Lower leg skin (tissue), 4 donors: ENCODE measurements at regions not wholly inside any gene's neighbourhood (a gene's known extent, or its start where the extent isn't known, plus 50 kb on each side); places are given as distances from the start of the nearest gene placed in this dataset.

Source experiments
- DNase-seq, 2 donors: peaks; one replicate each; pipeline ENCODE4 v3.0.0-alpha.2; 2019; ENCODE audit warnings: low spot score in 2 of 2
- H3K4me3 ChIP-seq: fragments of 200-600 bp; sonication (generic); 2 replicates; pipeline ENCODE4 v1.5.1; 2017; ENCODE audit warnings: mild to moderate bottlenecking, low read depth; ENCODE audit not compliant: poor library complexity, severe bottlenecking
- CTCF ChIP-seq, 3 donors: fragments of 450-650 bp; IDR thresholded peaks; one replicate each; pipeline ENCODE4 v1.5.1; 2016; ENCODE audit warnings: antibody characterized with exemption in 3 of 3, mild to moderate bottlenecking in 3 of 3, moderate library complexity in 2 of 3
- POLR2A ChIP-seq, 2 donors: fragments of 450-650 bp; IDR thresholded peaks; one replicate each; pipeline ENCODE4 v1.6.1; 2016 to 2017; ENCODE audit warnings: antibody characterized with exemption in 2 of 2, mild to moderate bottlenecking in 1 of 2, moderate library complexity in 1 of 2
- WGBS, 2 donors: methylation state at CpG; one replicate each; pipeline ENCODE4 v1.1.5; 2018; 5-methylcytosine and 5-hydroxymethylcytosine counted together
- intact Hi-C: fragments of 100-400 bp; cut with DNase I; formaldehyde crosslinking; loops from one replicate; pipeline ENCODE4 v1.15.0; 2023; ENCODE audit warnings: low total_unique reads

DNA sequence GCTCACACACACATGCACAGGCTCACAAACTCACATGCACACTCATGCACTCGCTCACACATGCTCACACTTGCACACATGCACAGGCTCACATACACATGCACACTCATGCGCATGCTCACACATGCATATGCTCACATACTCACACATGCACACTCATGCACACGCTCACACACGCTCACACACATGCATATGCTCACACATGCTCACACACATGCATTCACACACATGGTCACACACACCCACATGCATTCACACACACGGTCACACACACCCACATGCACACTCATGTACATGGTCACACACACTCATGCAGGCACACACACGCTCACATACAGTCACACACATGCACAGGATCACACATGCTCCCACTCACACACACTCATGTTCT, 132.8 kb upstream of the SMAD3 start:
- DNase-seq, result peak in 1 of 2 donors; percentile 46
- H3K4me3 ChIP-seq, result no peak overlapping the region
- 94 to 95% methylated on average over 6 of the region's 6 CpGs for WGBS, 2 donors
- TF ChIP-seq CTCF (IDR thresholded peaks at IDR 0.05), result peak in 1 of 3 donors; percentile 28
- TF ChIP-seq POLR2A (IDR thresholded peaks at IDR 0.05), result no peak
- intact Hi-C loops, result no loop called here

- peak in 1 of 2 donors; percentile 77 for DNase-seq
- 91 to 97% methylated on average over 8 of the region's 8 CpGs for WGBS, 2 donors
- TF ChIP-seq POLR2A (IDR thresholded peaks at IDR 0.05), result no peak
- no peak overlapping the region for H3K4me3 ChIP-seq
- intact Hi-C loops, result no loop called here
Observed at GRCh38 chr15:66933932-66934867, 131.2 kb upstream of the SMAD3 start.

DNA sequence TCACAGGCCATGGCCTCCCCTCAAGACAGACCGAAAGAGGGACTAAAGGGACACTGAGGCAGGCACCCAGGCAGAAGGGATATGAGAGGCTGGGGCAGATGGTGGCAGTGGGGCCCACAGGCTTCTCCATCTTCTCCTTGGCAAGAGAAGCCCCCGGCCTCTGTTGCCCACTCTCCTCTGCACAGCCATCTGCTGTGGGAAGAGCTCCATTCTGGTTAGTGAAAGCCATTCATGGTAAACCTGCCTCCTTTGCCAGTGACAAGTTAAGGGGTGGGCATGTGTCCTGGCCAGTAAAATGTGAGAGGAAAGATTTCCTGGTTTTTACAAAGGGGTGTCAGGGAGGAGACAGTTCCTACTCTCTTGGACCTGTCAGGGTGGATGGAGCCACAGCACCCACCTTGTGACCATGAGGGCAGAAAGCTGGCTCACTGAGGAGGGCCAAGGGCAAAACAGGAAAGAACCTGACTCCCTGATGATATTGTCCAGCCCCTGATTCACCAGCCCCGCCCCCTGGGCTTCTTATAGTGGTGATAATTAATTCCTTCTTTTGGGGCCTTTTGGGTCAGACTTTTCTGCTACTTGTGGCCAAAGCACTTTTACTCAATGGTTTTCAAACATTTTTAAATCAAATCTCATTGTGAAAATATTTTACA, 130.4 kb upstream of the SMAD3 start:
- intact Hi-C loops, result no loop called here
- H3K4me3 ChIP-seq, result no peak overlapping the region
- 89 to 94% methylated on average over 3 of the region's 3 CpGs for WGBS, 2 donors
- TF ChIP-seq POLR2A (IDR thresholded peaks at IDR 0.05) (no peak), CTCF (IDR thresholded peaks at IDR 0.05) (no peak)
- peak in 1 of 2 donors; percentile 64 for DNase-seq

- 44 to 50% methylated on average over 7 of the region's 7 CpGs for WGBS, 2 donors
- DNase-seq, result peak in 1 of 2 donors; percentile 77
- H3K4me3 ChIP-seq, result no peak overlapping the region
- intact Hi-C loops, result no loop called here
- TF ChIP-seq POLR2A (IDR thresholded peaks at IDR 0.05) (no peak), CTCF (IDR thresholded peaks at IDR 0.05) (no peak)
Observed at GRCh38 chr15:66935688-66936087, 129.7 kb upstream of the SMAD3 start.

DNA sequence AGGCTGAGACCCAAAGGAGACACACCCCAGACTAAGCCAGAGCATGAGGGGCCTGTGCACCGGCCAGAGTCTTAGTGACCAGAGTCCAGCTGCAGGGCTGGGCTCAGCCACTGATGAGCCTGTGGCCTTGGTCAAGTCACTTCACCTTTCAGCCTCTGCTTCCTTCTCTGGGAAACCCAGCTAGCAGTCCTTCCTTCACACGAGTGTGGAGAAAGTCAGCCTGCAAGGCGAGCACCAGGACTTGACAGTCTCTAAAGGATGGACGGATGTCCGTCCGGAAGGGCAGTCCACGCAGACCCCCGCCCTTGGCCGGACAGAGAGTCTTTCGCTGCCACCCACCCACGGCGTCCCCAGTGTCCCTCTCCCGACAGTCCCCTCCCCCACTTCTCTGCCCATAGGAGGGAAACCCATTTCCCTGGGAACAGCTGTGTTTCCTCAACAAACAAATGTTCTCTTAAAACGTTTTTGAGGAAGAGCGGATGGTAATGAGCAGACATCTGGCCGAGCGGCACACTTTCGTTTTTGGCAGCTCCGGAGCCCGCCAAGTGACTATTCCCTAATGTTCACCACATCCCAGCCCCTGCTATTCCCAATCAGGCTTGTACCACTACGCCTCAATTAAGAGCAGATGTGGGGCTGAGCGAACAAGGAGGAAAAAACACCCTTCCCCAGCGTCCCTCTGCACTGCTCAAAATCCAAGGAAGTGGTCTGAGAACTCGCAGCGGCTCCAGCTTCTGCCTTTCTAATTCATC, 129.1 kb upstream of the SMAD3 start:
- no peak for TF ChIP-seq CTCF (IDR thresholded peaks at IDR 0.05)
- TF ChIP-seq POLR2A (IDR thresholded peaks at IDR 0.05), result no peak
- WGBS, 2 donors, result 45 to 62% methylated on average over 23 to 25 of the region's 25 CpGs
- DNase-seq, result peak in 1 of 2 donors; percentile 87

More for the DNA sequence above, 129.1 kb upstream of the SMAD3 start:
- H3K4me3 ChIP-seq, result no peak overlapping the region
- intact Hi-C loops, result no loop called here
